GM18867 (cell line): ENCODE measurements at regions not wholly inside any gene's neighbourhood (a gene's known extent, or its start where the extent isn't known, plus 50 kb on each side); places are given as distances from the start of the nearest gene placed in this dataset.
A peak's percentile ranks its signal among the peaks of the same experiment; 100 is the strongest.

ENCODE experiments used
- ATAC-seq: cut with Tn5 transposase; IDR thresholded peaks from one replicate; pipeline ENCODE4 v1.9.1; 2021; ENCODE audit warnings: mild to moderate bottlenecking, moderate library complexity; ENCODE audit not compliant: unreplicated experiment

DNA sequence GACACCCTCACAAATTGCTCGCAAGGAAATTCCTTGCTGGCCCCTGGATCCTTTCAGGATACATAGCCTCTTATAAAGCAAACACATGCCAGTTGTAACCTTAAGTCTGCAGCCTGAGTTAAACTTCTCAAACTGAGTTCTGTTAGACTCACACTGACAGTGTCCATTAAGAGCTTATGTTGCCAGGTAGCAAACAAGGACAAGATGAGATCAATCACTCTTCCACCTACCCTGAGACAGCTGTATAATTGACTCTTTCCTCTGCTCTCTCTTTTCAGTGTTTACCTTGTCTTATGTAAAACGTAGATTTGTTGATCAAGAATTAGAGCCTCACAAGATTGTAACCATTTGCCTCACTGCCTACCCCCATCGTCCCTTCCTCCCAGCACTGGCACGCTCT is 359.8 kb downstream of the EPM2A start:
- no peak for ATAC-seq

- no peak for ATAC-seq
These were observed 355.1 kb downstream of the EPM2A start for GRCh38 chr6:145380186-145380585.

- no peak for ATAC-seq
These were observed 353.4 kb downstream of the EPM2A start for GRCh38 chr6:145381941-145382340.

DNA sequence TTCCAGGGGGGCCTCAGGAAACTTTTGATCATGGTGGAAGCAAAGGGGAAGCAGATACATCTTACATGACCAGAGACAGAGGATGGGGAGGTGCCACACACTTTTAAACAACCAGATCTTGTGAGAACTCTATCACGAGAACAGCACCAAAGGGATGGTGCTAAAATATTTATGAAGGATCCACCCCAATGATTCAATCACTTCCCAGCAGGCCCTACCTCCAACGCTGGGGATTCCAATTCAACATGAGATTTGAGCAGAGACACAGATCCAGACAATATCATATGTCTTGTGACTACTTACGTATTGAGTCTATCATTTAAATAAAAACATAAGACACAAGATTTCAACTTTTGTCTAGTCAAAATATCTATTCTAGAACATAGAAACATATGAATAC is 351.9 kb downstream of the EPM2A start:
- no peak for ATAC-seq

GRCh38 chr6:145384503-145384902 is 350.8 kb downstream of the EPM2A start:
- no peak for ATAC-seq

- peak; percentile 62 for ATAC-seq
These were observed 338.8 kb downstream of the EPM2A start for GRCh38 chr6:145396499-145396898.

DNA sequence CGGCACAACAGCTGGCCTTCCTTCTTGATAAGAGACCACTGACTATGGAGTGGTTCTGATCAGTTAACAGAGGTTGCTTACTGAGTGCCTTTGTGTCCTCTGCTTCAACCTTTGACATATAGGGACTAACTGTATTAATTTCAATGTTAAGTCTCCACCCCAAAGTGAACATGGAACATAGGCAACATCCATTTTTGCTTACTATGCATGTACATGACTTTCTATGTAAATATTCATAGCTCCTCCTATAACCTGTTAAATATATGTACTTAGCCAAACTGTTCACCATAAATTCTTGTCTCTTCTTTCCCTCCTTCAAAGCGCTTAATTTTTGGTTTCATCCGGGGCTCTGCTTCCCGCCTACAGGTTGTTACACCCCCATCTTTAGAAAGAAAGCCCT is 334.8 kb downstream of the EPM2A start:
- ATAC-seq = no peak

- no peak for ATAC-seq
These were observed 330.2 kb downstream of the EPM2A start for GRCh38 chr6:145405006-145405551.

DNA sequence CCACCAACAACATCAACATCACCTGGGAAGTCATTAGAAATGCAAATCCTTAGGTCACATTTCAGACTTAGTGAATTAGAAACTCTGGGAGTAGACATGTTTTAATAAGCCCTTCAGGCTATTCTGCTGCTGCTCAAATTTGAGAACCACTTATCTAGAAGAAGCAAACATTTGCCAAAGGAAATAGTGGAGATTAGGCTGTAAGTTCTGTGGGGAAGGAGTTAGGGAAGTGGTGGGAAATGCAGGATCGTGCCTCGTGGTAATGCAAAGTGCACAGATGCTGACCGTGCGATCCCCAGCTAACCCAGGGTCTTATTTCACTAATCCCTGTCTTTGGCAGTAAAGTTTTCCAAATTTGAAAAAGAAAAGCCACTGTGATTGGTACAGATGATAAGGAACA is 328.5 kb downstream of the EPM2A start:
- ATAC-seq = no peak

GRCh38 chr6:145415616-145416015 is 319.7 kb downstream of the EPM2A start:
- ATAC-seq = no peak

- ATAC-seq = no peak
These were observed 314.7 kb downstream of the EPM2A start for GRCh38 chr6:145420599-145420998.

DNA sequence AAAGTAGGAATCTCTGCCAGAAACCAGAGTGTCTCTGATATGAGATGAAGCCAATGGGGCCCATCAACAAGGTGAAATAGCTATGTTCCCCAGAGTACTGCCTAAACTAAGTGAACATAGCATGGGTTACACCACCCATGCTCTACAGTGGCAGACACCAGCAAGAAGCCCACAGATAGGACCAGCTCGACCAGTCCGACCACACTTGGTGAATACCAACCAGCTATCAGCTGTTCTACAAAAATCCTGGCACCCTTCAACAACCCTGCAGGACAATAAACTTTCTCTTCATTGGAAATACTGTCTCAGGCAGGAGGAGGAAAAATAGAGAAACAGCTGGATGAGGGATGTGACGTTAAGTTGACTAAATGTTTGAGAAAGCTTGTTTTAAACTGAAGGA is 311.4 kb downstream of the EPM2A start:
- ATAC-seq = no peak

- no peak for ATAC-seq
These were observed 308.1 kb downstream of the EPM2A start for GRCh38 chr6:145427232-145427631.

DNA sequence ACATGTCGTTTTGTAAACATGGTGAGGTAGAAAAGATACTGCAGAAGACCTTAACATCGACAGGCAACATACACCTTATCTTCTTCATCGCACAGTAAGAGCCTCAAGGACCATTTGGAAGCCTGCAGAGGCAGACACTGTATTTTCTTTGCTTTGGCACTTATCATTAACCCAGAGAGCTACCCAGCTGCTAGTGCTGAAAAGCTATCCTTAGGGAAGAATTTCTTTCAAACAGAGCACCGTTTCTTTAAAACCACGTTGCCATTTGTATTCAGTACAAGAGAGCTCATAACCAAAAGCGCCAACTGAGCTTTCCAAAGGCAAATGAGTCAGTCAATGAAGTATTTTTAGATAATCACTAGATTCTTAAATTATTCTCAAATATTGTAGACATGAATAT is 306.6 kb downstream of the EPM2A start:
- ATAC-seq = no peak

DNA sequence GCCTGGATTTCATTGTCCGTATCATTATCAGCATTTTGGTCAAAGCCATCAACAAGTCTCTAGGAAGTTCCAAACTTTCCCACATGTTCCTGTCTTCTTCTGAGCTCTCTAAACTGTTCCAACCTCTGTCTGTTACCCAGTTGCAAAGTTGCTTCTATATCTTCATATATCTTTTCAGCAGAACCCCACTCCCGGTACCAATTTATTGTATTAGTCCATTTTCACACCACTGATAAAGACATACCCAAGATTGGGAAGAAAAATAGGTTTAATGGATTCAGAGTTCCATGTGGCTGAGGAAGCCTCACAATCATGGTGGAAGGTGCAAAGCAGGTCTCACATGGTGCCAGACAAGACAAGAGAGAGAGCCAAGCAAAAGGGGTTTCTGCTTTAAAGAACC is 293.2 kb downstream of the EPM2A start:
- ATAC-seq = no peak

DNA sequence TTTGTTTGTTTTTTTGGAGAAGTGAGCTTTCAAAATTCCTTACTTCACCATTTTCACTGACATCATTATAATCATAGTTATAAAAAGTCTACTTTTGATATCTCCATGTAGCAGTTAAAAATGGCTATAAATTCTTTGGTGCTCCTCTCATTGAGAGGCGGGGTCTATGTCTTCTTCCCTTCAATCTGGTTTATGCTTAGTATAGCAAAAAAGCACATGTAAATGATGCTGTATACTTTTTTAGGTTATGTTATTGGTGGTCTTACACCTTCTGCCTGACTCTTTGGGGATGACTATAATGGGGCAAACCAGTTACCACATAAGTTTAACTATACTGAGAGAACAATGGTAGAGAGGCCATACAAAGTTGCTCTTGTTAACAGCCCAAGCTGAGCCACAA is 289.6 kb downstream of the EPM2A start:
- no peak for ATAC-seq

GRCh38 chr6:145451029-145451428 is 284.3 kb downstream of the EPM2A start:
- no peak for ATAC-seq

GRCh38 chr6:145453376-145453775 is 281.9 kb downstream of the EPM2A start:
- no peak for ATAC-seq

DNA sequence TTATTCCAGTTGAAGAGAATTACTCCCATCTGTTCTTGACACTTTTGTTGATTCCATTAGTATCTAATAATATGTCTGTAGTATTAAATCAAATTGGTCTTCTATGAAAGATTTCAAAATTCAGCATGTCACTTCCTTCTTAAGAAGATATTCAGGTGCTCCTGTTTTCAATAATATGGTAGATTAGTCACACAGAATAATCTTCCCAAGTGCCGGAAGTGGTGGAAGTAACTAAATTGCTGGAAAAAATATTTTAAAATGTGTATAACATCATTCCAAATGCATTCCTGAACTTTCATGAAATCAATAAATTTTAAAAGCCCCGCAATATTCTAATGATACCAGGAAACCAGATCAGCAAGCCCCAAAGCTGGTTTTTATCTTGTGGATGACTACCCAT is 281.3 kb downstream of the EPM2A start:
- ATAC-seq = no peak

- ATAC-seq = no peak
These were observed 277.8 kb downstream of the EPM2A start for GRCh38 chr6:145457556-145457955.

DNA sequence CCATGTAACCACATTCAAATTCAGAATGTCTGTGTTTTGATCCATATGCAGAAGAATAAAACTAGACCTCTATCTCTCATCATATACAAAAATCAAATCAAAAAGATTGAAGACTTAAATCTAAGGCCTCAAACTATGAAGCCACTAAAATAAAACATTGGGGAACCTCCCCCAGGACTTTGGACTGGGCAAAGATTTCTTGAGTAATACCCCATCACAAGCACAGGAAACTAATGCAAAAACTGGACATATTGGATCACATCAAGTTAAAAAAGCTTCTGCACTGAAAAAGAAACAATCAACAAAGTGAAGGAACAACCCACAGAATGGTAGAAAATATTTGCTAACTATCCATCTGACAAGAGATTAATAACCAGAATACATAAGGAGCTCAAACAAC is 266.8 kb downstream of the EPM2A start:
- no peak for ATAC-seq

DNA sequence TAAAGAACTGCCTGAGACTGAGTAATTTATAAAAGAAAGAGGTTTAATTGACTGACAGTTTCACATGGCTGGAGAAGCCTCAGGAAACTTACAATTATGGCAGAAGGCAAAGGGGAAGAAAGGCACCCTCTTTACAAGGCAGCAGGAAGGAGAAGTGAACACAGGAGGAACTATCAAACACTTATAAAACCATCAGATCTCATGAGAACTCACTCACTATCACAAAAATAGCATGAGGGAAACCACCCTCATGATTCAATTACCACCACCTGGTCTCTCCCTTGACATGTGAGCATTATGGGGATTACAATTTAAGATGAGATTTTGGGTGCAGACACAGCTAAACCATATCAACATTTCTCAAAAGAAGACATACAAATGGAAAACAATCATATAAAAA is 266.3 kb downstream of the EPM2A start:
- ATAC-seq = no peak

GRCh38 chr6:145475794-145476396 is 259.4 kb downstream of the EPM2A start:
- no peak for ATAC-seq
